Tibial nerve (tissue), 4 donors: ENCODE measurements at regions not wholly inside any gene's neighbourhood (a gene's known extent, or its start where the extent isn't known, plus 50 kb on each side); places are given as distances from the start of the nearest gene placed in this dataset.

Experiments used
- CTCF ChIP-seq, 5 experiments: fragments of 200-600 bp in 3 of 5; fragments of 450-650 bp in 2 of 5; sonication (generic) in 3 of 5; IDR thresholded peaks; one replicate each; pipeline ENCODE4 v1.5.1; 2016 to 2019; ENCODE audit warnings: antibody characterized with exemption in 5 of 5, mild to moderate bottlenecking in 3 of 5, moderate library complexity in 2 of 5
- EP300 ChIP-seq, 2 donors: sonication (generic); formaldehyde crosslinking; IDR thresholded peaks; one replicate each; pipeline ENCODE4 v1.6.1; 2017; ENCODE audit warnings: antibody characterized with exemption in 2 of 2, mild to moderate bottlenecking in 1 of 2

GRCh38 chr2:49238604-49238960 is 84.3 kb upstream of the FSHR start:
- no peak for TF ChIP-seq CTCF (IDR thresholded peaks at IDR 0.05)
- TF ChIP-seq EP300 (IDR thresholded peaks at IDR 0.05): no peak
